ENCODE measurements at regions not wholly inside any gene's neighbourhood (a gene's known extent, or its start where the extent isn't known, plus 50 kb on each side); places are given as distances from the start of the nearest gene placed in this dataset.

DNA sequence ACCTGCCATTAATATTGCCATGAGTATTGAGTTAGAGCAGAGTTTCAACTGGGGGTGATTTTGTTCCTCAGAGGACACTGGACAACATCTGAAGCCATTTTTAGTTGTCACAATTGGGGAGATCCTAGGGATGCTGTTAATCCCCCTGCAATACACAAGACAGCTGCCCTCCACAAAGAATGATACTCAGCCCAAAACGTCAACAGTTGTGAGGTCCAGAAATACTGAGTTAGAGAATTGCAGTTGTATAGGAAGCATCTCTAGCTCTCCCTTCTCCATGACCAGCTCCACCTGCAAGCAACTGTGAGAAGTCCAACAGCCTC lies 614.0 kb upstream of the CDH5 start:
- Histone ChIP-seq H3K36me3 (ENCODE audit: control insufficient read depth, insufficient read depth, low read length) (no peaks in the 10 kb centered on the region), H3K4me3 (ENCODE audit: low read depth, low read length) (no peak overlapping the region), H3K27me3 (ENCODE audit: control insufficient read depth, insufficient read depth, low read length) (peaks cover 23% of the 10 kb centered on the region)
- no peak for TF ChIP-seq CTCF (IDR thresholded peaks at IDR 0.05; ENCODE audit: insufficient read depth, low read depth, low read length)
- DNase-seq (ENCODE audit: low read depth), result no peak
- ChIA-PET POLR2A (no interaction called here), CTCF (no interaction called here)

- peaks cover 23% of the 10 kb centered on the region for H3K27me3 ChIP-seq (ENCODE audit: control insufficient read depth, insufficient read depth, low read length)
- no peak overlapping the region for H3K4me3 ChIP-seq (ENCODE audit: low read depth, low read length)
- ChIA-PET POLR2A (no interaction called here), CTCF (no interaction called here)
- DNase-seq (ENCODE audit: low read depth), result no peak
- no peak for TF ChIP-seq CTCF (IDR thresholded peaks at IDR 0.05; ENCODE audit: insufficient read depth, low read depth, low read length)
- no peaks in the 10 kb centered on the region for H3K36me3 ChIP-seq (ENCODE audit: control insufficient read depth, insufficient read depth, low read length)
Observed at GRCh38 chr16:65751622-65752521, 614.6 kb upstream of the CDH5 start.

- Histone ChIP-seq H3K36me3 (ENCODE audit: control insufficient read depth, insufficient read depth, low read length) (no peaks in the 10 kb centered on the region), H3K4me3 (ENCODE audit: low read depth, low read length) (no peak overlapping the region), H3K27me3 (ENCODE audit: control insufficient read depth, insufficient read depth, low read length) (peaks cover 23% of the 10 kb centered on the region)
- POLR2A ChIA-PET, result no interaction called here
- DNase-seq (ENCODE audit: low read depth), result no peak
- no peak for TF ChIP-seq CTCF (IDR thresholded peaks at IDR 0.05; ENCODE audit: insufficient read depth, low read depth, low read length)
- CTCF ChIA-PET, result no interaction called here
Observed at GRCh38 chr16:65749506-65749905, 617.0 kb upstream of the CDH5 start.

- ChIA-PET POLR2A (no interaction called here), CTCF (interaction anchor here (0.6 to 1.0 kb wide), 3 partner anchors 9 to 20 kb away, joined by 3 read pairs; no protein-coding TSS in a partner anchor)
- Histone ChIP-seq H3K4me3 (ENCODE audit: low read depth, low read length) (no peak overlapping the region), H3K36me3 (ENCODE audit: control insufficient read depth, insufficient read depth, low read length) (no peaks in the 10 kb centered on the region), H3K27me3 (ENCODE audit: control insufficient read depth, insufficient read depth, low read length) (peaks cover 15% of the 10 kb centered on the region)
- no peak for TF ChIP-seq CTCF (IDR thresholded peaks at IDR 0.05; ENCODE audit: insufficient read depth, low read depth, low read length)
- DNase-seq (ENCODE audit: low read depth), result no peak
Observed at GRCh38 chr16:65746941-65747340, 619.5 kb upstream of the CDH5 start.

GRCh38 chr16:65745201-65745708 lies 621.2 kb upstream of the CDH5 start:
- TF ChIP-seq CTCF (IDR thresholded peaks at IDR 0.05; ENCODE audit: insufficient read depth, low read depth, low read length), result no peak
- POLR2A ChIA-PET, result no interaction called here
- Histone ChIP-seq H3K36me3 (ENCODE audit: control insufficient read depth, insufficient read depth, low read length) (no peaks in the 10 kb centered on the region), H3K4me3 (ENCODE audit: low read depth, low read length) (no peak overlapping the region), H3K27me3 (ENCODE audit: control insufficient read depth, insufficient read depth, low read length) (peaks cover 4% of the 10 kb centered on the region)
- CTCF ChIA-PET, result interaction anchor here (1.4 kb wide), 1 partner anchor 10 kb away, joined by 3 read pairs; no protein-coding TSS in a partner anchor
- DNase-seq (ENCODE audit: low read depth), result no peak
